GM12891 (cell line): ENCODE measurements at regions not wholly inside any gene's neighbourhood (a gene's known extent, or its start where the extent isn't known, plus 50 kb on each side); places are given as distances from the start of the nearest gene placed in this dataset.

Experiments
- POLR2A ChIP-seq: IDR thresholded peaks from 2 replicates; pipeline ENCODE4 v1.6.1; 2011; ENCODE audit warnings: low read depth, low read length, control low read depth
- POLR2AphosphoS5 ChIP-seq: IDR thresholded peaks from 2 replicates; pipeline ENCODE4 v1.6.1; 2011; ENCODE audit warnings: low read depth, low read length, control low read depth
- SPI1 ChIP-seq: IDR thresholded peaks from 2 replicates; pipeline ENCODE4 v1.6.1; 2011; ENCODE audit warnings: low read depth, low read length, control low read depth
- TAF1 ChIP-seq: IDR thresholded peaks from 2 replicates; pipeline ENCODE4 v1.6.1; 2011; ENCODE audit warnings: low read depth, low read length, control low read depth

GRCh38 chr4:12966726-12967125 lies 517.4 kb downstream of the RAB28 start:
- TF ChIP-seq POLR2A (no peak), POLR2AphosphoS5 (no peak), TAF1 (no peak), SPI1 (no peak)
